Ectodermal cell (in vitro differentiated cells): ENCODE measurements at regions not wholly inside any gene's neighbourhood (a gene's known extent, or its start where the extent isn't known, plus 50 kb on each side); places are given as distances from the start of the nearest gene placed in this dataset.

ENCODE experiments used
- H3K27ac ChIP-seq: 2 replicates; pipeline ENCODE4 v1.7.0; 2013; ENCODE audit warnings: mild to moderate bottlenecking, low read depth, low read length; ENCODE audit not compliant: insufficient read depth, poor library complexity, severe bottlenecking
- H3K27me3 ChIP-seq: 2 replicates; pipeline ENCODE4 v1.7.0; 2013; ENCODE audit warnings: mild to moderate bottlenecking, low read length; ENCODE audit not compliant: insufficient read depth, control insufficient read depth, poor library complexity, severe bottlenecking
- H3K36me3 ChIP-seq: one replicate; pipeline ENCODE4 v1.7.0; 2013; ENCODE audit warnings: low read length; ENCODE audit not compliant: control insufficient read depth, insufficient read depth
- H3K4me1 ChIP-seq: one replicate; pipeline ENCODE4 v1.7.0; 2013; ENCODE audit warnings: low read length; ENCODE audit not compliant: control insufficient read depth, insufficient read depth
- H3K4me3 ChIP-seq: 2 replicates; pipeline ENCODE4 v1.7.0; 2013; ENCODE audit warnings: low read depth, low read length, control low read depth; ENCODE audit not compliant: insufficient read depth
- H3K9me3 ChIP-seq: 2 replicates; pipeline ENCODE4 v1.7.0; 2013; ENCODE audit warnings: mild to moderate bottlenecking, low read length, moderate library complexity; ENCODE audit not compliant: control insufficient read depth
- WGBS, 2 experiments: methylation state at CpG; one replicate each; pipeline ENCODE4 v1.1.7; 2013; ENCODE audit warnings: missing lambda C conversion rate in 2 of 2; 5-methylcytosine and 5-hydroxymethylcytosine counted together

- H3K27ac ChIP-seq = no peak overlapping the region
- no peaks in the 10 kb centered on the region for H3K9me3 ChIP-seq
- 88 to 89% methylated on average over 17 of the region's 17 CpGs for WGBS, 2 experiments
- no peak overlapping the region for H3K4me3 ChIP-seq
- H3K27me3 ChIP-seq = no peaks in the 10 kb centered on the region
- no peaks in the 10 kb centered on the region for H3K36me3 ChIP-seq
- no peaks in the 10 kb centered on the region for H3K4me1 ChIP-seq
Measured at GRCh38 chr17:73765824-73766563, 121.7 kb upstream of the SDK2 start.

DNA sequence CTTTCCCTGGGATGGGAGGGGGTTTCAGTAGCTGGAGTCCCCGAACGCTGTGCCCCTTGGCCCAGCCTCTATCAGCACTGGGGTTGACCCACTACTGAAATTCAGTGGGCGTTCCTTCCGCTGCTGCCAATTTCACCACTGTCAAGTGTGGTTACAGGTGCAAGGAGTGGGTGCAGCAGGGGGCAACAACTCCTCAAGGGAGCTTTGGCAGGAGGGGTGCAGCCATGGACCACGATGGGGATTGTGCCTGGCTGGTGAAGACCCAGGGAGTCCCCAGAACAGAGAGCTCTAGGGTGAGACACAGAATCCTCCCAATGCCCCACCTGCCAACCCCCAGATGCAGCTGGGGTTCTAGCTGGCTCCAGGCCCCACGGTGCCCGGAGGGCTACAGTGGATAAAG, 123.5 kb upstream of the SDK2 start:
- H3K9me3 ChIP-seq = no peaks in the 10 kb centered on the region
- 93 to 97% methylated on average over 6 to 7 of the region's 7 CpGs for WGBS, 2 experiments
- no peak overlapping the region for H3K27ac ChIP-seq
- no peaks in the 10 kb centered on the region for H3K36me3 ChIP-seq
- no peak overlapping the region for H3K4me3 ChIP-seq
- H3K27me3 ChIP-seq = no peaks in the 10 kb centered on the region
- no peaks in the 10 kb centered on the region for H3K4me1 ChIP-seq

DNA sequence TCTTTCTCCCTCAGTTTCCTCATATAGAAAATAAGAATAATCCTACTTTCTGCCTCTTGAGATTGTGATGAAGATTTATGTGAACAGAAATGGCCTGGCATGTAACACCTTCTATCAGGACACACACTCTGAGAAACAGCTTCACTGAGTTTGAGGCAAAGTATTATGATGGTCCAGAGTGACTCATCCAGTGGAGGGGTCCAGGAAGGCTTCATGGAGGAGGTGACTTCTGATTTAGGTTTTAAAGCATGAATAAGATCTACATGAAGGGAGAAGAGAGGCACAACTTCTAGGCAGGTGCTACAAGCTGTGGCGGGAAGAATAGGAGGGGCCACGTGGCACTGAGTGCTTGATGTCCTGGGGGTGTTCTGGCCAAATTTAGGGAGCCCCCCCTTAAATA, 124.4 kb upstream of the SDK2 start:
- no peaks in the 10 kb centered on the region for H3K36me3 ChIP-seq
- WGBS, 2 experiments = 83 to 89% methylated on average over 2 of the region's 2 CpGs
- no peaks in the 10 kb centered on the region for H3K27me3 ChIP-seq
- H3K27ac ChIP-seq = no peak overlapping the region
- no peak overlapping the region for H3K4me3 ChIP-seq
- no peaks in the 10 kb centered on the region for H3K9me3 ChIP-seq
- no peaks in the 10 kb centered on the region for H3K4me1 ChIP-seq

DNA sequence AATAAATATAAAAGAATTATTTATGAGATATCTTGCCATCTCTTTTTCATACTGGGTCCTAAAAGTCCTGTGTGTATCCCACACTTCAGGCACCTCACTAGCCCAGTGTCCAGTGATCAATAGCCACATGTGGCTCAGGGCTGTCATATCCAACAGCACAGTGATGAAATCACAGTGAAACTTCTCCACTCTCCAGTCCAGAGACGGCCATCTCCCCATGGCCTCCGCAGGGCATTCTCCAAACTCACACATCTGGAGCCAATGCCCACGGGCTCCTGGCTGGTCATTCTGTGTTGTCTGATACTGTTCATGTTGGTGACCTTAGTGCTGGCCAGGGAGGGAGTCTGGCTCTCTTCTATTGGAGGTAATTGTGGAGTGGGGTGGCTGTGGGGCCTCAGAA, 125.2 kb upstream of the SDK2 start:
- no peaks in the 10 kb centered on the region for H3K36me3 ChIP-seq
- H3K27ac ChIP-seq = no peak overlapping the region
- H3K4me3 ChIP-seq = no peak overlapping the region
- 97 to 98% methylated on average over 3 of the region's 3 CpGs for WGBS, 2 experiments
- no peaks in the 10 kb centered on the region for H3K4me1 ChIP-seq
- no peaks in the 10 kb centered on the region for H3K27me3 ChIP-seq
- no peaks in the 10 kb centered on the region for H3K9me3 ChIP-seq

GRCh38 chr17:73770115-73770848, 126.0 kb upstream of the SDK2 start:
- H3K27me3 ChIP-seq = no peaks in the 10 kb centered on the region
- no peaks in the 10 kb centered on the region for H3K9me3 ChIP-seq
- 90 to 92% methylated on average over 12 of the region's 12 CpGs for WGBS, 2 experiments

GRCh38 chr17:73770849-73771229, 126.6 kb upstream of the SDK2 start:
- Histone ChIP-seq H3K36me3 (no peaks in the 10 kb centered on the region), H3K27ac (no peak overlapping the region), H3K4me1 (no peaks in the 10 kb centered on the region), H3K9me3 (no peaks in the 10 kb centered on the region), H3K27me3 (no peaks in the 10 kb centered on the region), H3K4me3 (no peak overlapping the region)
- 76 to 81% methylated on average over 6 of the region's 6 CpGs for WGBS, 2 experiments

More at GRCh38 chr17:73770115-73770848, 126.0 kb upstream of the SDK2 start:
- Histone ChIP-seq H3K36me3 (no peaks in the 10 kb centered on the region), H3K4me3 (no peak overlapping the region), H3K27ac (no peak overlapping the region), H3K4me1 (no peaks in the 10 kb centered on the region)

DNA sequence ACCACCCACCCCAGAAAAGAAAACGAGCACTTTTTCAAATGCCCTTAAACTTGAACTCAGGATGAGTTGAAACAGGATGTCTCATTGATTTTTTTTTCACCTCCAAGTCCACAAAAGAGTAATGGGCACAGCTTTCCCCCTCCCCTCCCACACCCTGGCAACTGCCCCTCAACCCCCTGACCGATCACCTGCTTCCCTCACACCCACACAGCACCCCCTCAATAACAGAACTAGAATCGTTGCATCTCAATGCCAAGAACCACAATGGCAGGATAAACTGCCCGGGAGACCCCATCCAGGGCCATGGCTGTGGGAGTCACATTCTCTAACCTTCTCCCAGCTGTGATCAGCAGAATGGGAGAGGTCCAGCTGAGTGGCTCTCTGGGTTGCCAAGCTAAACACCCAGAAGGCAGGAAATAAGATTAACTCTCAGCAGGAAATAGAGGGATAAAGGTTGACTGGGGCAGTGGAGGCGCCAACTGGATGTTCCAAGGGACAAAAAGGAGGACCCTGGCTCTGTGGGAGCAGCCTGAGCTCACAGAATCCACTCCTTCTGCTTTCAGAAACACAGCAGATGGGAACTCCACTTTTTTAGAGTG, 128.0 kb upstream of the SDK2 start:
- H3K4me3 ChIP-seq = no peak overlapping the region
- no peaks in the 10 kb centered on the region for H3K4me1 ChIP-seq
- no peaks in the 10 kb centered on the region for H3K27me3 ChIP-seq
- H3K27ac ChIP-seq = no peak overlapping the region
- H3K36me3 ChIP-seq = no peaks in the 10 kb centered on the region
- no peaks in the 10 kb centered on the region for H3K9me3 ChIP-seq
- 58 to 67% methylated on average over 5 of the region's 5 CpGs for WGBS, 2 experiments

GRCh38 chr17:73773702-73774101, 129.5 kb upstream of the SDK2 start:
- Histone ChIP-seq H3K9me3 (no peaks in the 10 kb centered on the region), H3K4me1 (no peaks in the 10 kb centered on the region), H3K27ac (no peak overlapping the region), H3K36me3 (no peaks in the 10 kb centered on the region), H3K4me3 (no peak overlapping the region), H3K27me3 (no peaks in the 10 kb centered on the region)
- 95 to 96% methylated on average over 7 of the region's 7 CpGs for WGBS, 2 experiments

GRCh38 chr17:73774852-73775251, 130.6 kb upstream of the SDK2 start:
- H3K9me3 ChIP-seq = peaks cover 5% of the 10 kb centered on the region
- WGBS, 2 experiments = 92 to 95% methylated on average over 7 of the region's 7 CpGs
- H3K36me3 ChIP-seq = no peaks in the 10 kb centered on the region
- no peak overlapping the region for H3K4me3 ChIP-seq
- H3K4me1 ChIP-seq = no peaks in the 10 kb centered on the region
- no peak overlapping the region for H3K27ac ChIP-seq
- no peaks in the 10 kb centered on the region for H3K27me3 ChIP-seq

DNA sequence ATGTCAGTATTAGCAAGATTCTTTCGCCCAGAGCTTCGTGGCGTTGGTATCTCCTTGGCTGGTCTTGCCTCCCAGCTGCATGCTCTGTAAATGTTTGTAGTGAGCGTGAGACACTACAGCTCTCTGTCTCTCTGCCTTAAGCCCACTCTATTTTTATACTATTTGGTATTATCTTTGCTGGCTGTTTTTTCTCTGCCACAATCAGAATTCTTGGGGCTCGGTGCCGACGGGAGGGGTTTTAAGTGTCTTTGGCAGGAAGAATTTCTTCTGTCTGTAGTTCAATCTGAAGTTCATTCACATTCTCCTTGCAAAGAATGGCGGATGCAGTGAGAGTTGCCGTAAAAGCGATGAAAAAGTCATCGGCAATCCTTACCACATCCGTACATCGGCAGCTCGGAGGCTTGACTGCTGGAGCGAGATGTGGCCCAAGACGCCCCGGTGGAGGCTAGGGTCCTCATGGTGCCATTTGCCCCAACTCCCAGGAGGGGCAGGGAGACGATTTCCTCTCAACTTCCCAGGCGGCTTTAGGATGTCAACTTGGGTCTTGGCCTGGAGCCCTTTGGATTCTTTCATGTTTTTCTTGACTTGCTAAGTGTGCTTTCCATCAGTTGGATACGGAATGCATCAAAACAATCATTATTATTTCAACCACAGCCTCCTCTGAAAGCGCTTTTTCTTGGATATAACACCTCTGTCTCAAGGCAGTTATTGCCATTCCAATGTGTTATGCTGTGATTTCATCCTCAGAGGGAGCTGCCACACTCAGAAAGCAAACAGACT, 132.3 kb upstream of the SDK2 start:
- Histone ChIP-seq H3K27ac (no peak overlapping the region), H3K4me1 (no peaks in the 10 kb centered on the region), H3K4me3 (no peak overlapping the region), H3K27me3 (no peaks in the 10 kb centered on the region), H3K36me3 (no peaks in the 10 kb centered on the region), H3K9me3 (peaks cover 5% of the 10 kb centered on the region)
- WGBS, 2 experiments = 95 to 96% methylated on average over 20 of the region's 21 CpGs
